ENCODE measurements at regions not wholly inside any gene's neighbourhood (a gene's known extent, or its start where the extent isn't known, plus 50 kb on each side); places are given as distances from the start of the nearest gene placed in this dataset.

- TF ChIP-seq POLR2AphosphoS5 (IDR thresholded peaks at IDR 0.05; ENCODE audit: borderline replicate concordance, low read depth, low read length) (no peak), EZH2 (IDR thresholded peaks at IDR 0.05) (no peak)
Observed at GRCh38 chr18:2070631-2071030, 500.7 kb downstream of the METTL4 start.
